Glomerular endothelial cell (primary cell): ENCODE measurements at regions not wholly inside any gene's neighbourhood (a gene's known extent, or its start where the extent isn't known, plus 50 kb on each side); places are given as distances from the start of the nearest gene placed in this dataset.
A peak's percentile ranks its signal among the peaks of the same experiment; 100 is the strongest.

Experiments
- DNase-seq: peaks from one replicate; pipeline ENCODE4 v3.0.0-alpha.2; 2011; ENCODE audit warnings: low read depth, low spot score; ENCODE audit errors: extremely low read depth

DNA sequence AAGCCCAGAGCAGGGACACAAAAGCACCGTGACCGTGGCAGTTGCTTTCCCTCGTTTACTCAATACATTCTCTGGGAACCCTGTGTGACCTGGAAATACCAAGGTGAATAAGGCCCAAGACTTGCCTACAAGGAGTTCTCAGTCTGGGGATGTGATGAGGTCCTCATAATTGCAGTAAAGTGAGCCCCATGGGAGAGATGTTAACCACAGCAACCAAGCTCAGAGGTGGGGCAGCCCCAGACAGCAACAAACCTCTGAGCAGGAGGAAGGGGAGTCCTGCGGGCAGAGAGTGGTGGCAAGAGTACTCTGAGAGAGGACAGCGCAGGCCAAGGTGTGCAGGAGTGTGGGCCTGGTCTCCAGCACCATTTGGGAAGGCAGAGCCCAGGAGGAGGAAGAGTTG is 91.6 kb downstream of the TTC32 start:
- DNase-seq = no peak

DNA sequence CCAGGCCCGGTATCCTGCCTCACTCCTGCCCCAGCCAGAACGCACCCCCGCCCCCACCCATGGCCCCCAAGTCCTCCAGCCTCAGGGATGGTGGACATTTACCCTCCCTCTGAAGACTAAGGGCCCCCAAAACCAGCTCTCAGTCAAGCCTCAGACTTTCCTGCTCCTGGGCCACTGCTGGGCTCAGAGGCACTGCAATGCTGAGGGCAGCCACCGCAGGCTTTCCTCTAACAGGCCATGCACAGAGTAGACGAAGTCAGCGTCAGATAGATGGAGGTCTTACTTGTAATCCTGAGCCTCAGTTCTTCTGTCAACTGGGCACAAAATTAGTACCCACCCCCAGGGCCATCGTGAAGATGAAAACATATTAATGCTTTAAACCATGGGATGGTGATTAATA is 92.6 kb downstream of the TTC32 start:
- no peak for DNase-seq

DNA sequence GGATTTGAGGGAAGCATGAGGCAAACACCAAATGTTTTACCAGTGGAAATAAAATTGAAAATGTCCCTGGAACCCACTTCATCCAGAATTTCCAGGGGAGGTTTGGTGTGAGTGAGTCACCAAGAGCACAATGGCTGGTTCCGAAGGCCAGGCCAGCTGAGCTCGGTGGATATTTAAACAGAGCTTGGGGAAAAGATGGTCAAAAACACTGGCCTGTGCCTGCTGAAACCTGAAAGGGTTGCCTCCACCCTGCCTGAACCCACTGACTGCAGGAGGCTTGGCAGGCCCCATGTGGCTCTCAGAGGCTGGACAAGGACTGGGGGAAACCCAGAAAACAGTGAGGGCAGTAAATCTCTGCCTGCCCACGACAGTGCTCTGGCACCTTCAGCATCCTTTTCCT is 93.9 kb downstream of the TTC32 start:
- DNase-seq = no peak

DNA sequence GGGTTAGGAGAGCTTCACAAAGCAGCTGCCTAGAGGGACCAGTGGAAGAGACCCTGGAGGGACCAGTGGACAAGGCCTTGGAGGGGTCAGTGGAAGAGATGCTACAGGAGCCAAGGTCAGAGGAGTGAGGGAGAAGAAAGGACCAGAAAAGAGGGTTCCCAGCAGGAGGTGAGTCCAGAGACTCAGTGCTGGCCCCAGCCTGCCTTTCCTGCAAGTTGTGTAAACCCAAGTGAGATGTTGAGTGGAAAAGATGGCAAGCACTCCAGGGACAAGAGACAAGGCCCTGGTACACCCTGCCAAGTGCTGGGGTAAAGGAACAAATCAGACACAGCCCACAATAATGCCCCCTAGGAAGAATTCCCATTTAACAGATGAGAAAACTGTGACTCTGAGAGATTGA is 94.4 kb downstream of the TTC32 start:
- no peak for DNase-seq

DNA sequence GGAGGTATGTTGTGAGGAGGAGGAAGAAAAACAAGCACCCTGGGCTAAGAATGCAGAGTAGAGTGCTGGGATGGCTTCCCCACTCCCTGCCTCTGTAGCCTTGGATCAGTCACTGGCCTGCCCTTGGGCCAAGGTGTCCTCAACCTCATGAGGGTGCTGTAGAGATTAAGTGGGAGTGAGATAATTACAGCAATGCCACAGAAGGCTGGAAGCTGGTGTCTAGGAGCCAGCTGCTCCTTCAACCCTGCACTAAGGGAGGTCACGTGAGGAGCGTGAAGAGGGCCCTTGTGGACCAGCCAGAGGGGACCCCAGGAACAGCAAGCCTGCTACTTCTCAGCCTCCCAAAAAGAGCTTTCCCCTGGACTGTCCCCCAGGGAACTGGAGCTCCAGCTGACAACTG is 95.2 kb downstream of the TTC32 start:
- DNase-seq = no peak

DNA sequence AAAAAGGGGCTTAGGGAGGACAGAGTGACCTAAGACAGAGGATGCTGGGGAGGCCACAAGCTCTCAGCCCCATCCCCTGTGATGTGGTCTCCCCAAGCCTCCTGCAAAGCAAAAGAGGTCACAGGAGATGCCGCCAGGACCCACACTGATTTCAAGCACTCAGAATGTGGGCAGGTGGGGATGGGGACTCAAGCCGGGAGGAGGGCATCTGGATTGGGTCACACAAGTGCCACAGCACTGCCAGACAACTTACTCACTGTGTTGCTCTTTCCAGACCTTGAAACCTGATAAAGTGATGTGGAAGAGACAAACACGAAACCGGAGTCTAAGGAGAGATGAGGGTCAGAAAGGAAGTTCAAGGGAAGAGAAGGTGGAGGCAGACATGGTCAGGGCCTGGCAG is 95.7 kb downstream of the TTC32 start:
- no peak for DNase-seq

DNA sequence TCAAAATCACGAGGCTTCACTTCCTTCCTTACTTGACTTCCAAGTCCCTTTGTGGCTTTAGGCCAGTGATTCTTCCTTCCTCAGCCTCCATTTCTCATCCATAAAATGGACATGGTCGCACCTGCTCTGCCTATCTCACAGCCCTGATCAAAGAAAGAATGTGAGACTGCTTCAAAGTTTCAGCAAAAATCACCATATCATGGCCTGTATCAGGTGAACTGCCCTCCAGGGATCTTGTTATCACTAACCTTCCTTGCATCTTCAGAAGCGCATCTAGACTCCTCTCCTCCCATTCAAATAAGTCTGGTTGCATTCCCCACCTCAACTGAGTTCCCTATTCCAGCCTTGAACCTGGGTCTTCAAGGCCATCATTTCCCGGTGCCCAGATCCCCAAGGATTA is 96.5 kb downstream of the TTC32 start:
- no peak for DNase-seq

DNA sequence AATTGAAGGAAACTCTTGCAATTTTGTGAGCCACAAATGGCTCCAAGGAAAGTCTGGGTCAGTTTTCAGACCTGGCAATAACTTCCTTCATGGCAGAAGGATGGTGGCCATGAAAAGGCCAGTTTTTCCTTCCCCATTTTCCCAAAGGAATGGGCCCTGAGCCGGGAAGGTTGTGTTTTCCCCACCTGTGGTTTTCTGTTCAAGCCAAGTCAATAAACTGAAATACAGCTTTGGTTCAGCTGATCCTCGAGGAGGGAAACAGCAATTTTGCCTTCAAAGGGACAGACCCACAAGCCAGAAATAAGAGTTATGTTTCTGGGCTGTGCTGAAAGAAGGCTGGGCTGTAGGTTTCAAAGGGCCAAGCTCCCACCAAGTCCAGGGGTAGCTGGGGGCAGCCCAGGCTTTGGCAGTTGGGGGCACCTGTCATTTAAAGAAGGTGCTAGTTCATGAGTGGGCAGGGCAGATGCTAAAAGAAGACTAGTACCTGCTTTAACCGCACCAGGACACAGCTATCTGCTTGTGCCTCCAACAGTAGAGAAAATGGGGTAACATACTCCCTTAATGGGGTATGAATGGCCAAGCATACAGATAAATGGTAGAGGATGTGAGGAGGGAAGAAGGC is 97.0 kb downstream of the TTC32 start:
- DNase-seq = no peak

DNA sequence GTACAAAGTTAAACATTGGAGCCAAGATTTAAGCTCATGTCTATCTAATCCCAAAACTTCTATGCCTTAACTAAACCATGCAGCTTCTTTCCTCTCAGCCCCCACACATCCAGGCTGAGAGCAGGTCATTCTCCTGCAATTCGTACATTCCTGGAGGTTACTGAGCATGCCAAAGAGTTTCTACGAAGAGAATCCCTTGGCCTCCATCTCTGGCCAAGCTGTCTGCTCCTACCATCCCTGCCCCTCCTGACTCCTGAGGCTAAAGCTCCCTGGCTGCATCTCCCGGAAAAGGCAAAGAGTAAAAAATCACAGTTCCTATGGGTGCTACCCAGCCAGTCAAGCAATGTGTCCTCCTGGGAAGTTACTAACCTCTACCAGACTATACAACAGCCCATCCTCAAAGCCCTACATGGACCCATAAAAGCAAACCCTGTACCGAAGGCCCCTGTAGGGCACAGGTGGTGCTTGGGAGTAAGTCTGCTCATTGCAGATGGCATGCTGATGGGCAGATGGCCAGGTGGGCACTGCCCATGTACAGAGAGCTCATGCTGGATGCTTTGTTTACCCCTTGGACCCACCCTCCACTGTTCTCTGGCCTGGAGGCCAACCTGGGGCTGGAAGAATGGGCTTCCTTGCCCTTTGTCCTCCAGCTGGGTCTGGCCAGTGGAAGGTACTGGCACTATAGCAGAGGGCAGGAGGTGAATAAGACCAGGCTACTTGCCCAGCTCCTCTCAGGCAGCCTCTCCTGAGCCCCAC is 99.5 kb downstream of the TTC32 start:
- no peak for DNase-seq

DNA sequence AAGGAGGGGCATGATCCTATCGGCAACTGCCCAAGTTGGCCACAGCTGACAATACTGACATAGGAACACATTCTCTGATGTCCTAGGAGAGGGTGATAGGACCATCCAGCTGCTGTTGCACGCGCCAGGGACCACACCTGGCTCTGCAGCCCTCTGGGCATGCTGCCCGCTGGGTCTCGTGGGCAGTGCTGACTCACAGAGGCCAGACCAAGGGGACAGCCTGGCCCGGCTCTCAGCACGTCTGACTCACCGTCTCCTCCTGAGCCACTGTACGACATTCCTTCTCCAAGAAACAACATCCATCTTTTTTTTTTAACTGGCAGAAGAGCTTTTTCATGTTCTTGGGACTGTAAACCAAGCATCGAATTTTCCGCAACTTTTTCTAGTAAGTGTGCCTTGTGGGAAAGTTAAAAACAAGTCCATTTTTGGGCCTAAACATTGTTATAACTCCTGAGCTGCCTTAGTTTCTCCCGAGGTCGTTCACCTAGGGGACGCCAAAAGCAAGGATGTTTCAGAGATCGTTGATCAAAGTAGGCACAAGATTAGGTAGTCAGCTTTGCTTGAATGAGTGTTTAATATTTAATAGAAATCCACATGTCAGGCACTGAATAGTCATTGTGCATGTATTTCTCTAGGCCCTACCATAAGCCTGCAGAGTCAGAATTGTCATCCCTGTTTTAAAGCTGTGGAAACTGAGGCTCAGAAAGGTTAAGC is 100.3 kb downstream of the TTC32 start:
- peak; percentile 75 for DNase-seq

DNA sequence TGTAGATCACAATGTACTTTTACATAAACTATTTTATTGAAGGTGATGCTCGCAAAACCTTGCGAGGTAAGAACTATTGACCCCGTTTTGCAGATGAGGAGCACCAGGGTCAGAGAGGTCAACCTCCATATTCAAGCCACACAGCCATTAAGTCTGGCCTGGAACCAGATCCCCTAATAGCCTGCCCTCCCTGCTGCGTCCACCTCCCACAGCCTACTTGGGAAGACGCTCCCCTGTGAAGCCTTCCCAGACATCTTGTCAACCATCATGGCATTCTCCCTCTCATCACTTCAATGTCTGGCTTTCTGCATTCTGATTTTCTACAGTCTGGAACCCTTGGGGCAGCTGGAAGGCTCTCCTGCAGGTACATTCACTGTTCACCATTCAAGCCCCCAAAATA is 101.0 kb downstream of the TTC32 start:
- no peak for DNase-seq

DNA sequence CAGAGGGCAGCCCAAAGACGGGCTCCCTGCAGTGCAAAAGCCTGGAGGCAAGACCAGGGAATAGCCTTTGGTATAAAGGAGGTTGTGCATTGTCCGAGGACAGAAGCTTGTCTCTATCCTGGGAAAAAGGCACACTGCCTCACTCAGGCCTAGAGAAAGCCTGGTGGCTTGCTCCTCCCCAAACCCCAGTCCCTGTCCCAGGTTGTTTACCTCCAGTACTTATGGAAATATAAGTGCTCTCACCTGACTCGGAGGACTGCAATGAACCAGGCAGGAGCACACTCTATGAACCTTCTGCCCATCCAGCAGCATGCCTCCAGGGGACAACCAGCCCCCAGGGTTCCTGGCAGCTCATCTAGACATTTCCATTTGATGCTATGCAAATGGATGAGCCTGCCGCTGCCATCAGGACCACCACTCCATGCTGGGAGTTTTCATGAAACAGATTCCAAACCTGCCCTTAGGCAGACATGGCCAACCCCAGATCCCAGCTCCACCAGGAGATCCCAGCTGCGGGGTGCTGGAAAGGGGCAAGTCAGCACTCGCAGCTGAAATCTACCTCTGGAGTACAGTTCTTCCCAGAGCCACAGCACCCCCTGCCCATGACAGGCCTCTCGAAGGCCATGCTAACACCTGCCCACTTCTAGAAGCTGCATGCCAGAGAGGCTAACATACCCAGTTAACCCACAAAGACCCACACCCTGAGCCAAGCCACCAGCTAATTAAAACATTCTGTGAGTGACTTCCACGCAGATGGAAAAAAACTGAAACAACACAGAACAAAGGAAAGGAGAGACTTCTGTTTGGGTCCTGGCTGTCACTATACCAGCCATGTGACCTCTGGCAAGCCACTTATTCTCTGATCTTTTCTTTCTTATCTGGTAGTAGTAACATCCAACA is 101.7 kb downstream of the TTC32 start:
- DNase-seq = no peak

DNA sequence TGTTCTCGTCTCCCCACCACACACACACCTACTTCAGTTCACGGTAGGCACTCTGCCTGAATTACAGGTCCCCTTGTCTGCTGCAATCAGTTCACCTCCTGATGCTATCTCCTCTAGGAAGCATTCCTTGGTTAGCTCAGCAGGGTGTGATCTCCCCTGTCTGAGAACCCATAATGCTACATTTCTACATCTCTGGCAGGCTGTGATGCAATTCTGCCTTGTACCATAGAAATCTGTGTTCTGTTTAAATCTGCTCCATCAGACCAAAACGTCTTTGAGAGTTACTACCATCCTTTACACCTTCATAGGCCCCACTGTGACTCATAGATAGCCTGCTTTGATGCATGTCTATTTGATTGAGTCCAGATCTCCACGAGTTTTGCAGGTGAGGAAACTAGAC is 103.9 kb downstream of the TTC32 start:
- DNase-seq = no peak

DNA sequence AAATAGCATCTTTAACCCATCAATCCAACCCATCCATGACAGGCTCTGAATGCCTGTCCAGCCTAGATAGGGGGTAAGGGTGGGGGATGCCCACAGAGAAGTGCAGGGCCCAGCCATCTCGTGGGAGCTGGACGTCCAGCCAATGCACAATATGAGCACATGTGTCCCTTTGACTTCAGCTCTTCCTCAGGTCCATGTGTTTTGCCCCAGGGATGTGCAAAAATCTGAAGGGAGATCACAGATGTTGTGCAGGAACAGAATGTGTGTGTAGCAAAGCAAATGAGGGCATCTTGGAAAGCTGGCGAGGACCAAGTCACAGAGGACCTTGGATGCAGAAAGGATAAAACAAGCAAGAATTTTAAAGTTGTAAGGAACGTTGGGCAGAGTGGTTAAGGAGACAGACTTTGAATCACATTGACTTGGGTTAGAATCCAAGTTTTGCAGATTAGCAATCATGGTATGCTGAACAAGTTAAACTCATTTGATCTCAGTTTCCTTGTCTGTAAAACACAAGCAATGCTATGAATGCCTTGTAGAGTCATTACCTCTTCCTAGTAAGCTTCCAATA is 104.5 kb downstream of the TTC32 start:
- no peak for DNase-seq

DNA sequence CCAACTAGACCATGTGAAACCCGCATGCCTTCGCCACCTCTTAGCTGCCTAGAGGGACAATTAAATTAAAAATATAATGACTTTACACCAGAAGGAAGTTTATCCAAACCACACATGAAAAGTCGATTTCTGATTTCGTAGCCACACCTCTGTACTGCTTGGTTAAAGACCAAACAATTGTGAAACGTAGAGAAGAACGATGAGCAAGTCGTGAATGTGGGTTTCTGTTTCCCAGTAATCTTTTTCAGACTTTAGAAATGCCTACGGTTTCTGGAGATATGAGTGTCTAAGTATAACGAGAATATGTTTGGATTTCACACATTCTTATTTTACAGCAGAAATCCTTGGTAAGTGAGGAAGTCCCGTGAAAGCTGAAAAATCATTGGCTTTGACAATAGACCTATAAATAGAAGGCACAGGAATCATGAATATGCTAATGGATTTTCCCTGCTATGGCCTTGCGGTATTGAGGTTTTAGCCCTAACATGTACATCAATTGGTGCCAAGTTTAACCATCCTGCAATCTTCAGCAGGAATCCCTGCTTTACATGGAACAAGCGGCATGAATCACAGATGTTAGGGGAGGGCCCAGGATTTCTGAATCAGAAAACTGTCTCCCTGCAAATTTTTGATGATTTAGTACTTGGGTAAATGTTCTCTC is 105.6 kb downstream of the TTC32 start:
- no peak for DNase-seq

DNA sequence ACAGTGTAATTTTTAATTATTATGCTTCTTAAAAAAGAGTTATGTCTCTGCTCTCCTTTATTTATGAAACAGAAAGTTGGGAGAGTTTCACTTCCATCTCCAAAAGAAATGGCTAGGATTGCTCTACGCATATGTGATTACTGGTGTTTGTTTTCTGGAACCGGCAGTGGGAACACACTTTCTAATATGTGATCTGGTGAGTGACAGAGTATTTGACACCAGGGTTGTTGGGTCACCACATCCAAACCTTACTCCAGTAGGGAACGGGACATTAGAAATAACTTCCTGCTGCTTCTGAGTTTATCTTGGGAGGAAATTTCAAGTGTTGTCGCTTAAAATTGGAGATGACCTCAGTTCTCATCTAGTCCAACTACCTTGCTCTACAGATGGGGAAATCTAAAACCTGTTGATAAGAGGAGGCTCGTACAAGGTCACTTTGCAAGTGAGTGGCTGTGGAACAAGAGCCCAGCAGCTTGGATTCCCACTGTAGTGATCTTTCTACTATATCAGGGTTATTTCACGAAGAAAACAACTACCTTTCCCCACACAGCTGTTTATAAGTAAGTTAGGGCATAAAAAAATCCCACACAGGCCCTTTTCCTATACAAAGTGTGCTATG is 108.5 kb downstream of the TTC32 start:
- DNase-seq = no peak

DNA sequence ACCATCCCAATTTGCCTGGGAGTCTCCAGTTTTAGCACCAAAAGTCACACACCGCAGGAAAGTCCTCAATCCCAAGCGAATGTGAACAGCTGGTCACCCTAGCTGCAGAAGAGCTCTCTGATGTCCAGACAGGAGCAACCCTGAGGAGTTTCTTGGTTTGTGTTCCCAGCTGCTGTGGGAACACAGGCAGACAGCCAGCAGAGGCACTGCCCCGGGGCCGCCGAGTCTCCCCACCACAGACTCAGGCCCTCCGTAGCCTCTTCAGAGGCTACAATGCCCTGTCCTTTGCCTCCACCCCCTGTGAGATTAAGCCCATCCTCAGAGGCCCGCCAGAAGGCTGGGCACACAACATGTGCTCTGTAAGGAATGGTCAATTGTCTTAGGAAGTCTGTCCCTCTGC is 111.5 kb downstream of the TTC32 start:
- no peak for DNase-seq

DNA sequence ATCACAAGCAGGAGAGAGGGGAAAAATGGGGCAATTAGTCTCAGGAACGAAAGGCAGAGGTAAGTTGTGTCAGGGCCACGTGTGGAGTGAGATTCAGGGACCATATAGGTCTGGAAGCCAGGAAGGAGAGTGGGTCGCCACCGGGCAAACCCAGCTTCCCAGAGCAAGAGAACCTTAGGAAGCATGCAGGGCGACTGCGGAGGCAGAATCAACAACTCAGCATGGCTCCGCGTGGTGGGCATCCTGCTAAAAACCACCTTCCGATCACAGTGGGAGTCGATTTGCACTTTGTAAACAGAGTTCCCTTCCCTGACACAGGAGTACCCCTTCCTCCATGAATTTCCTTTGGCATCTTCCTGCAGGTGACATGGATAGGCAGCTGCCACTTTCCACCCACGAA is 114.6 kb downstream of the TTC32 start:
- DNase-seq = no peak

DNA sequence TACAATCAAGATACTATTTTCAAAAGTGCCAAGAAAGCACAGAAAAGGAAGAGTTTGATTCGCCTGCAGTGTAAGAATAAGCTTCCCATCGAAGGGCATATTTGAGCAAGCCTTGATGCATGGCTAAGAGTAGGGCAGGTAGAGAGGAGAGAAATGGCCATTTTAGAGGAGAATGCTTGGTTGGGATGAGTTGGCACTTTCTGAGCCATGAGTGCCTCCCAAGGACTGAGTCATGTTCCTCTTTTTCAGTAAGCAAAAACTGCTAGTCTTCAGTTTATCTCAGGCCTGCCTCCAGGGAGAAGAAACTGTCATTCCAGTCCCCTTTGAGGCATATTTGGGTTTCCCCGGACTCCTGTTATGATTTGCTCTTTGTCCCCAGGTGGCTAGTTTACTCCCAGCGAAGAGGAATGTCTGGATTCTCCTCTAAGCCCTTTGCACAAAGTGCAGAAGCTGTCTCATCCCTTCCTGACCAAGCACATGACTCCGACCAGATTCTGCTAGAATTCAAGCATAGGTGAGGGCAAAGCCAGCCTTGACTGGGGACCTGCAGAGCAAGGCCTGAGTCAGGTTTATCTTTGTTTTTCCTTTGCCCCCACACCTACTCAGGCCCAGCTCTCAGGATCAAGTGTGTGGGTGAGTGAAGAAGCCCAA is 115.2 kb downstream of the TTC32 start:
- DNase-seq = no peak
